ENCODE measurements at regions not wholly inside any gene's neighbourhood (a gene's known extent, or its start where the extent isn't known, plus 50 kb on each side); places are given as distances from the start of the nearest gene placed in this dataset.

GRCh38 chr1:68608289-68608688 lies 111.4 kb upstream of the DEPDC1 start:
- no peak for TF ChIP-seq TAF1 (IDR thresholded peaks at IDR 0.05; ENCODE audit: borderline replicate concordance, low read depth, low read length)
- no peak for TF ChIP-seq POLR2A (IDR thresholded peaks at IDR 0.05; ENCODE audit: low read depth, low read length)
- no peak for TF ChIP-seq POLR2AphosphoS5 (IDR thresholded peaks at IDR 0.05; ENCODE audit: low read depth, low read length)

Data from GM12892 (cell line).